SK-N-SH treated with all-trans-retinoic acid at 6 μM for 48 hours (cell line): ENCODE measurements at regions not wholly inside any gene's neighbourhood (a gene's known extent, or its start where the extent isn't known, plus 50 kb on each side); places are given as distances from the start of the nearest gene placed in this dataset.

Experiments
- ARNTL ChIP-seq: fragments of 450-650 bp; formaldehyde crosslinking; IDR thresholded peaks from 2 replicates; pipeline ENCODE4 v1.5.0; 2020; ENCODE audit warnings: low read depth, mild to moderate bottlenecking, moderate library complexity, borderline replicate concordance
- CREB5 ChIP-seq: fragments of 250-450 bp; sonication (Bioruptor Pico); IDR thresholded peaks from 2 replicates; pipeline ENCODE4 v1.5.1; 2020; ENCODE audit warnings: low read depth, mild to moderate bottlenecking, moderate library complexity
- ESRRG ChIP-seq: fragments of 250-450 bp; sonication (Bioruptor Pico); IDR thresholded peaks from 2 replicates; pipeline ENCODE4 v1.6.1; 2021; ENCODE audit warnings: mild to moderate bottlenecking
- PATZ1 ChIP-seq: fragments of 250-450 bp; sonication (Bioruptor Pico); IDR thresholded peaks from 2 replicates; pipeline ENCODE4 v1.8.0; 2020; ENCODE audit warnings: mild to moderate bottlenecking, moderate library complexity, borderline replicate concordance
- RARB ChIP-seq: fragments of 250-450 bp; sonication (Bioruptor Pico); IDR thresholded peaks from 2 replicates; pipeline ENCODE4 v1.8.0; 2021; ENCODE audit warnings: mild to moderate bottlenecking, moderate library complexity
- TOX ChIP-seq: fragments of 250-450 bp; sonication (Bioruptor Pico); IDR thresholded peaks from 2 replicates; pipeline ENCODE4 v1.8.0; 2021; ENCODE audit warnings: mild to moderate bottlenecking, moderate library complexity, borderline replicate concordance
- ZFP30 ChIP-seq: fragments of 450-650 bp; formaldehyde crosslinking; IDR thresholded peaks from 2 replicates; pipeline ENCODE4 v1.5.0; 2022; ENCODE audit warnings: mild to moderate bottlenecking, moderate library complexity
- ZNF565 ChIP-seq: fragments of 450-650 bp; formaldehyde crosslinking; conservative IDR thresholded peaks from 2 replicates; pipeline ENCODE4 v1.5.0; 2020; ENCODE audit warnings: low read depth, mild to moderate bottlenecking, moderate library complexity
- ZNF8 ChIP-seq: fragments of 450-650 bp; formaldehyde crosslinking; IDR thresholded peaks from 2 replicates; pipeline ENCODE4 v1.5.0; 2020; ENCODE audit warnings: mild to moderate bottlenecking, moderate library complexity
- TF ChIP-seq, protein P1 (sequence below): fragments of 250-450 bp; sonication (Bioruptor Pico); IDR thresholded peaks from 2 replicates; pipeline ENCODE4 v1.5.1; 2021; ENCODE audit warnings: mild to moderate bottlenecking, moderate library complexity

- no peak for TF ChIP-seq ESRRG
- TF ChIP-seq TOX (CRISPR knock-in tag), result no peak
- no peak for TF ChIP-seq ARNTL (CRISPR knock-in tag)
- TF ChIP-seq ZNF8 (CRISPR knock-in tag), result no peak
- TF ChIP-seq ZNF565 (CRISPR knock-in tag), result no peak
- TF ChIP-seq, protein P1, sequence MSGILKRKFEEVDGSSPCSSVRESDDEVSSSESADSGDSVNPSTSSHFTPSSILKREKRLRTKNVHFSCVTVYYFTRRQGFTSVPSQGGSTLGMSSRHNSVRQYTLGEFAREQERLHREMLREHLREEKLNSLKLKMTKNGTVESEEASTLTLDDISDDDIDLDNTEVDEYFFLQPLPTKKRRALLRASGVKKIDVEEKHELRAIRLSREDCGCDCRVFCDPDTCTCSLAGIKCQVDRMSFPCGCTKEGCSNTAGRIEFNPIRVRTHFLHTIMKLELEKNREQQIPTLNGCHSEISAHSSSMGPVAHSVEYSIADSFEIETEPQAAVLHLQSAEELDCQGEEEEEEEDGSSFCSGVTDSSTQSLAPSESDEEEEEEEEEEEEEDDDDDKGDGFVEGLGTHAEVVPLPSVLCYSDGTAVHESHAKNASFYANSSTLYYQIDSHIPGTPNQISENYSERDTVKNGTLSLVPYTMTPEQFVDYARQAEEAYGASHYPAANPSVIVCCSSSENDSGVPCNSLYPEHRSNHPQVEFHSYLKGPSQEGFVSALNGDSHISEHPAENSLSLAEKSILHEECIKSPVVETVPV (CRISPR knock-in tag), result no peak
- TF ChIP-seq RARB (CRISPR knock-in tag), result no peak
- no peak for TF ChIP-seq PATZ1 (CRISPR knock-in tag)
- no peak for TF ChIP-seq ZFP30 (CRISPR knock-in tag)
- no peak for TF ChIP-seq CREB5 (CRISPR knock-in tag)
Measured at GRCh38 chr18:45415614-45416013, 199.7 kb upstream of the SLC14A2 start.
